Epidermal melanocyte (primary cell): ENCODE measurements at regions not wholly inside any gene's neighbourhood (a gene's known extent, or its start where the extent isn't known, plus 50 kb on each side); places are given as distances from the start of the nearest gene placed in this dataset.

Source experiments
- DNase-seq: peaks from one replicate; pipeline ENCODE4 v3.0.0; 2011; ENCODE audit warnings: low spot score; ENCODE audit not compliant: insufficient read length

DNA sequence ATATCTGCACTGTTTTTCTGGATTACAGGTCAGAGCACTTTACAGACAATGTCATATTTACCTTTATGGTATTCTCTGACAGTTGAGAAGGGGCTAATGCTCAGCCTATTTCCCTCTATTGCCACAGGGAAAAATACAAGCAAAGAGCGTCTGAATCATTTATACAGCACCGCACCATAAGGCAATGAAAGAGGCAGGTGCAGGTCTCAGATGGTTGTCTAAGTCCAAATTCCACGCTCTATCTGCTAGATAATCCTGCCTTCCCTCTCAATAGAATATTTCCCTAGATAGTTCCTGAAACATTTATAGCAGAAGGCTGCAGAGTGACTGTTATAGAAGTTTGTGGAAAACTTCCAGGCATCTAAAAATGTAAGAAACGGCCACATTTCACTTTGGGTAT is 446.1 kb upstream of the CDH6 start:
- DNase-seq = no peak

DNA sequence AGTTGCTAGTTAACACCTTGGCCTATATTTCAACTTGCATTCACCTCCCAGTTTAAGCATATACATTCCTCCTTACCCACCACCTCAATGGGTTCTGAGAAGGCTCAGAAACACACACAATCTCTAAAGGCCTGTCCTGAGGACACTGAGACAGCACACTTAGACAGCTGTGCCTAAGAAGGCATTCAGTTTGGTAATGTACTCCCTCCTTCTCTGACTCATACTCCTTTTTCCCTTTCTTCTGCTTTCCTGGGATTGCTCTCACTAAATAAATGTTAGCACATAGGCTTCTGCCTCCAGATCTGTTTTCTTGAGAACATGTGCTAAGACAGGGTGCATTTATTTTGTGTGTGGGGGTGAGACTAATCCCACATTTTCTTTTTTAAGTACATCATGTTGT is 456.8 kb upstream of the CDH6 start:
- no peak for DNase-seq

DNA sequence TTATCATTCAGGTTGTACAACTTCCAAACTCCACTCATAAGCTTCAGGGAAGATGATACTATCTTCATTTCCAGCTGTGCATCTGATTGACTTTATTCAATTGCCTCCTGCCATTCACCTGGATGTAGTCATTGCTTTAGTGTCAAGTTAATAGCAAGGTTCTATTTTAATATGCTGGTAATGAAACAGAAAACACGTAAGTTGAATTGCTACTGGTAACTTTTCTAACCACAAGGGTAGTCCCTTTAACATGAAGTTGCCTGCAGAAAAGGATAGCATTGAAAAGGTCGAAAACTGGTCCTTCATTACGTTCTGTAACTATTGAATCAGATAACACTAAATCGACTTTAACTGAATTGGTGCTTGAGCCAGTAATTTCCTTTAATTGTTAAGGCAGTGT is 459.4 kb upstream of the CDH6 start:
- no peak for DNase-seq

DNA sequence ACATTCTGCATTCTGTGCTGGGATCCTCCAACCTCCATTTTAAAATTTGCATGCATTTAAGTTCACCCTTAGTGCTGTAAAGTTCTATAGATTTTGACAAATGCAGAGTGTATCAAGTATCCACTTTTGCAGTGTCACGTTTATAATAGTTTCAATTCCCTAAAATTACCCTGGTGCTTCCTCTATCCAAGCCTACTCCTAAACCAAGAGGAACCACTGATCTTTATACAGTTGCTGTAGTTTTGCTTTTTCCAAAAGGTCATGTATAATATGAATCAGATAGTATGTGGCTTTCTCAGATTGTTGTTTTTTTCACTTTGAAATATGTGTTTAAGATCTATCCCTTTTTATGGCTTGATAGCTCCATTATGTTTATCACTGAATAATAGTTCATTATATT is 468.4 kb upstream of the CDH6 start:
- DNase-seq = no peak

DNA sequence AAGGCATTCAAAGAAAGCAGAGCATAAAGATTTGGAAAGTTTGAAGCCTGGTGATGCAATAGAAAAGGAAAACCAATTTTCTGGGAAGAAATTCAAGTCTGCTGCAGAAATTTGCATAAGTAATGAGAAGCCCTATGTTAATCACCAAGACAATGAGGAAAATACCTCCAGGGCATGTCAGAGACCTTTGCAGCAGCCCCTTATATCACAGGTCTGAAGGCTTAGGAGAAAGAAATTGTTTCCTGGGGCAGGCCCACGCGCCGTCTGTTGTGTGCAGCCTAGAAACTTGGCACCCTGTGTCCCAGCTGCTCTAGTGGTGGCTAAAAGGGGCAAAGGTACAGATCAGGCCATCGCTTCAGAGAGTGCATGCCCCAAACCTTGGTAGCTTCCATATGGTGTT is 495.3 kb upstream of the CDH6 start:
- no peak for DNase-seq

DNA sequence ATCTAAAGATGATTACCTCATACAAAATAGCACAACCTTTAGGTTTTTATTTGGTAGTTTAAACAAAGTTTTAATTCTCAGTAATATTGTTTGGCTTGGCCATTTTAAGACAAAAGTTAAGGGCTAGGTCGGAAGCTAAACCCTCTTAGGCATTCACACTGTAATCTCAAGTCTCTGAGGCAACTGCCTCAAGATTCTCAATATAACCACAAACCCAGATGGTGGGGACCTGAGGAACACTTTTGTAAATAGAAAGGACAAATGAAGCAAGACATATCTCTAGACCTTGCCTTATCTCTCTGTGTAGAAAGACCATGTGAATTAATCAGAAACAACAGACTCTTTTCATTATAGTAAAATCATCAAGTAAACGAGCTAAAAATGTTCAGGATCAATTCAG is 500.2 kb upstream of the CDH6 start:
- no peak for DNase-seq

DNA sequence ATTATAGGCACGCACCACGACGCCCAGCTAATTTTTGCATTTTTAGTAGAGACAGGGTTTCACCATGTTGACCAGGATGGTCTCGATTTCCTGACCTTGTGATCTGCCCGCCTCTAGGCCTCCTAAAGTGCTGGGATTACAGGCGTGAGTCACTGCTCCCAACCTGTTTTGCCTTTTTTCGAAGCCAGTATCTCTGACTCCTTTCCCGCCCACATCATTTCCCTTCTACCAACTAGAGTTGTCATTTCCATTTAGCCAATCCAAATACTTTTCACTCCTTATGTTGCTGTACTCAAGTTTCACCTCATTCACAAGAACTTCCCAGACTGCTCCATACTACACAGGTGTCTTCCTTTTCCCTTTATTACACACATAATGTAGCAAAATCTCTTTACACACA is 502.6 kb upstream of the CDH6 start:
- no peak for DNase-seq

DNA sequence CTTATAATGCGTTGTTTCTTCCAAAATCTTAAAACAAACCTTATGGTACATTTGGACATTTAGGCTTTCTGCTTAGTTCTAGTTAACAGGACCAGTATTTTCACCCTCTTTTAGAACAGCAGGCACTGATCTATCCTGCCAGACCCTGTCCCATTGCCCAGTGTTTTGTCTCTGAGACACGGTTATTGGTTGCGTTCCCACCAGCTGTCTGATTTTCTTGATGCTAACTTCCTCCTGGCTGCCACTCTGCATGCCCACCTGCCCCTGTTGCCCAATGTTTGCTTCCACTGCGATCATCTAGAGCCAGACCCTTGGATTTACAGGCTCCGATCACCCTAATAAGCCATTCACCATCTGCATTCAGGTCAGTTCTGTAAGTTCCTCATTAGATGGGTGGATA is 506.0 kb upstream of the CDH6 start:
- no peak for DNase-seq

DNA sequence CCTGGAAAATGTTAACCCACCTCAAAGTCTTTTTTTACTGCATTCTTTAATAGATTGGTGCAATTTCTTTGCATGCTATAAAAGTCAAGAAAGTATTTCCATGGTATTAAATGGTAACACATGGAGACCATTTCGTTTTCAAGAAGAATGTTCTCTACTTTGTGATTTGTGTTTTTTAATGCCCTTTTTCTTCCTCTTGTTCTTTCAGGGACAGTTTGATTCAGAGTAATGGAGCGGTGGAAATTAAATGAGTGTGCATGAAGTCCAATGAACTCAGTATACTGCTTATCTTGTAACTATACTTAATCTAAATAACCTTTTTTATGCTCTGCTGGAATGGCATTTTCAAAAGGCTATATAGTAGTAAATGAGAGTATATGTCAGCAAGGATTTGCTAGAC is 507.0 kb upstream of the CDH6 start:
- no peak for DNase-seq

DNA sequence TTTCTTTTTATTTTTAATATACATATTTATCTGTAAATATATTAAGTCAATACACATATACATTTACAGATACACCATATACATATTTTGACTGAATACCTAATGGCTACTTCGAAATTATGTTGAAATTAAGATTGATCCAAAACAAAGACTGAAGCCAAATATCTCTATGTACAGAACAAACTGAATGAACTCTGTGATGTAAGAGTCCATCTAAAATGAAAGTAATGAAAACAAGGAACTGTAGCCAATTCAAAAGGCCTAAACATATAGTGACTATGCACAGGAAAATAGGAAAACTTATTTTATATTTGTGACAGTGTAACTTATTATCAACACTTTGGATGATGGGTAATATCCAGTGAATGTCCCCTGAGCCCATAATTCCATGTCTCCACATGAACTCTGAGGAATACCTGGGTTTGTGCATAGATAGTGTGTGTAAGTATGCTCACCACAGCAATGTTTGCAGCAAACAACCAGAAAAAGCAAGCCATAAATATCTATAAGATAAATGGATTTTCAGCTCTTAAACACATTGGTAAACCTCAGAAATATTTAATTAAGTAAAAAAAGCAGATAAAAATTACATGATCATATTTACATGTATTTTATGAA is 517.2 kb upstream of the CDH6 start:
- no peak for DNase-seq

DNA sequence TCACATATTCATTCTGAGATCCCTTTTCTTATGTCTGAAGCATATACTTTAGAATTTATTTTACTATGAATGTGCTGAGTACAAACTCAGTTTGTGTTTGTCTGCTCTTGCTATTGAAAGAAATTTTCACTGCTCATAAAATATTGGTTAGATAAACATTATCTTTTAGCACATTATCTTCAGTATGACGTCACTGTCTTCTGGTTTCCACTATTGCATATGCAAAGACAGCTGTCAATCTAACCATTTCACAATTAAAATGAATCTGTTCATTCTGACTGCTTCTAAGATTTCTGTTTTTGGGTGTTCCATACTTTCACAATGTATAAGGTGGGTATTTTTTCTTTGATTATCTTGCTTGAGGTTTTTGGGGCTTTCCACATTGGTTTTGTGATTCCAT is 526.2 kb upstream of the CDH6 start:
- no peak for DNase-seq

DNA sequence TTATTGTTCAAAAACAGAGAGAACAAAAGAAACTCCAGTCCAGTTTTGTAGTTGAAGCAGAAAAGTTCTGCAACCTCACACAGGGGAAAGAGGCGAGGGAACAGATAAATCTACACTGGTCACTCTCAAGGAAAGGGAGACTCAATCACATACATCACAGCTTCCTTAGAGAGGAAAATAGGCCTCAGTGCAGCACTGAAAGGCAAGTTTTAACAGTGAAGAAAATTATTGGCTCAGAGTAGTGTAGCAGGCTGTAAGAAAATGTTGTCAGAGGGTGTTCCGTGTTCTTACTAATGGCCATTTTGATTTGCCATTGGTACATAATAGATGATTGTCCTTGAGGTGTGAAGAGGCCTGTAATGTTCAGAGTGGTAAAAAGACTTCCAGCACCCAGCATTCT is 530.0 kb upstream of the CDH6 start:
- DNase-seq = no peak

DNA sequence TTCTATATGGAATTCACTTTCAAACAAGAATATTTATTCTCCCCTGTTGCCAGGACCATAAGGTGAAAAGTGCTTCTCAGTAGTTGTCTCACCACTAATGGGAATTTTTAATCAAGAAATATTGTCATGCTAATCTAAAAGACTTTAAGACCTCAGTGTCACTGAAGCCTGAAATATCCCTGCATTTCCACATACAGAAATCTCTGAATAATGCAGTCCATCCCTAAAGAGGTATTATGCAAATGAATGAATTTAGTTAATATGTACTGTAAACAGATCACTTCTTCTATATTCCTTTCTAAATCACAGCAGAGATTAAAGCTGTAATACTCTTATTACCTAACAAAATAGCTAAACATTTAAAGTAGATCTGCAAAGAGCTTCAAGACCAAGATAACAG is 531.1 kb upstream of the CDH6 start:
- DNase-seq = no peak

DNA sequence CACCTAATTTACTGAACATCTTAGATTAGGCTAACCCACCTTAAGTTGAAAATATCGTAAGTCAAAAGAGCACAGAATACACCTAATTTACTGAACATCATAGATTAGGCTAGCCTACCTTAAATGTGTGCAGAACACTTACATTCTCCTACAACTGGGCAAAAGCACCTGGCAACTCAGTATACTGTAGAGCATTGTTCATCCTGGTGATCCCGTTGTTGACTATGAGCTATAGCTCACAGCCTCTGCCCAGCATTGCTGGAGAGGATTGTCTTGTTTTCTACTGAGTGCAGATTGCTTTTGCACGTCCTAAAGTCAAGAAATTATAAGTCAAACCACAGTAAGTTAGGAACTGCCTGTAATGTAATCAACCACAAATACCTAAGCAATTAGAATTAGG is 531.8 kb upstream of the CDH6 start:
- DNase-seq = no peak

DNA sequence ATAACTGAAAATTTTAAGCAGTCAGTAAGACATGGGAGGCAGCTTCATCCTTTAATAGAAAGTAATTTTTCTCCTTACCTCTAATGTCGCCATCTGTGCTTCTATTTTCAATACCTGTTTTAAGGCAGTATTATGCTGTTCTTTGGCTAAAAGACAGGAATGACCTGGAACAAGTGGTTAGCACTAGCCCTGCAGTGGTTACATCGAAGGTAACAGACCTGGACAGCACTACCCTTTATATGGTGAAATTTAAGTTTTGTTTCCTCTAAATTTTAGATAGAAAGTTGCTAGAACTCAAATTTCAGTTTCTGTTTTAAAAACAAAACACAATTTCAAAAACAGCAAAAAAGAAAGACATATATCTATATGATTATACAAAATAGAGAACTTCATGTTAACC is 534.1 kb upstream of the CDH6 start:
- DNase-seq = no peak

DNA sequence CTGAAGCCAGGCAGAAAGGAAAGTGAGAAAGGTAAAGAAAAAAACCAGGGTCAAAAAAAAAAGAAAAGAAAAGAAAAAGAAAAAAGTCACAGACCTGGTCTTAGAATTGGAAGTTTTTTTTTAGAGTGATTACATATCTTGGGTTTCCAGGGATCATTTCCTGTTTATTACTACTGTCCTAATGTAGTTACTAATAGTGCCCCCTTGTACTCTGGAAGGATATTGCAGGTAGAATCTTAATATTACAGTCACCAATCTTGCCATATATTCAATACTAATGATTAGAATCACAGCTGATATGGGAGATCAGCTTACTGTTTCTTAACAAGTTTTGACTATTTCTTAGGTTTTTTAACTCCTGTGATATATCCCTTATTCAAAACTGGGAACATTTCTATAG is 543.2 kb upstream of the CDH6 start:
- DNase-seq = no peak

DNA sequence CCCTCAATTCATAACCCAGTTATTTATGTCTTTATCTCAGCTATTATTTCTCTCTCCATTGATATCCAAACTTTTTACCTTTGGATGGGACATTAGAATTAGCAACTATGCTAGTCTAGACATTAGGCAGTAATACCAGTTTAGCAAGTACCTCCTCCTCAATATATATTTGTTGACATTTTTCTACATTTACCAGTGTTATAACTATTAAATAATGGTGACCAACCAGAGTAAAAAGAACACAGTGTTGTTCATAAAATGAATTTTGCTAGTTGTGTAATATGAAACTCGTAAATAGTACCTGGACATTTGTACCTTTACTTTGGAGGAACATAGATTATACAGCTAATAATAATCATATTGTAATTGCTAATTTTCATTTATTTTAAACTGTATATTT is 554.6 kb upstream of the CDH6 start:
- no peak for DNase-seq

DNA sequence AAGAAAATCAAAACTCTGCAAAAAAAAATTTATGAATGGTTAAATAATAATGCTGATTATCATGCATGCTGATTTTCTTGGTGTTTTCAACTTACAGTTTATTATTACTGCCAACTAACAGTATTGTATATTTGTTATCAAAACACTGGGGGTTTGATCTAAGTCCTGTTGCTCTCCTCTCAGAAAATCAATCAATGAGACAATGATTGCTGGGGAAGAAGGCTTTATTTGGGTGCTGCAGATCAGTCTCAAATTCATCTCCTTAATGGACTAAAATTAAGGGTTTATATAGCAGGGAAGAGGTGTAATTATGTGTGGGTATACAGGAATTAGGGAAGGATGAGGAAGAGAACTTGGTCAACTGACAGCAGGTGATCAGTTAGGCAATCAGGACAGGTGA is 565.5 kb upstream of the CDH6 start:
- DNase-seq = no peak

DNA sequence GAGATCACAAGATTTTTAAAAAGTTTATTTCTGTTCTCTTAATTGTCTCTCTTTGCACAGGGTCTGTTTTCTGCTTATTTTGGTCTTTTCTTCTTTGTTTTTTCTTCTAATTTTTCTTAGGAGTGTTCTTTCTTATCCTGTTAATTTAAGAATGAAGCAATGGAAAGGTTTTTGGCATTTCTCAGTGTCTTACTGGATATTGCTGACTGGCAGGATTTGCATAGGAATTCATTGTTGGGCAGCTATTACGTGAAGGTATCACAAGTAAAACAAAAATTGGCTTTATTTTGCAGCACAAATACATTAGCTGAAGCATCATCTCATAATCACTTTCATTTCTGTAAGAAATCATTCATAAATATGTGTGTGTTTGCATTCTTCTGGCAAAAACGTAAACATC is 566.9 kb upstream of the CDH6 start:
- DNase-seq = no peak

DNA sequence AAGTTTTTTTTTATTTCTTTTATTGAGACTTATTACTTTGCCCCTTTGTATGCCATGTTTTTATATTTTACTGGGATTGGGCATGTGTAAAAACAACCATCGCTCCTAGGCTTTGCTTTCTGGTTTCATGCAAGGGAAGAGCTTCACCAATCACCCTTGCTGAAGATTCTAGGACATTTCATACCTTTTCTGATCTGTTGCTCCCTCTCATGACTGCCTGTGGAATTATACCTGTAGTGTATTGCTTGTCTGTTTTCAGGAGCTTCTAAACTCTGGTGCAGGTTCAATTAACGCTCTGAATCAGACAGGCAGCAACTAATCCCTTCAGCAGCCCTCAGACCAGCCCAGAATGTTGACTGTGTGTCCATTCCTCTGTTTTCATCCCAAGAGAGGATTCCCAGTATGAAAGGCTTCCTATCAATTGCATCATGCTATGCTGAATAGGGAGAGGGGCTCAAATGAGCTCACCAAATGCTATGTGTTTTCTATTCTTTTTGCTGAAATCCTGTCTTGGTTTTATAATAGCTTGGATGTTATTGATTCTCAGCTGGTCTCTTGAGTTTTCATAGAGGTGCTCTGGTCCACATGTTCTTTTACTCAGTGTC is 572.9 kb upstream of the CDH6 start:
- DNase-seq = no peak

DNA sequence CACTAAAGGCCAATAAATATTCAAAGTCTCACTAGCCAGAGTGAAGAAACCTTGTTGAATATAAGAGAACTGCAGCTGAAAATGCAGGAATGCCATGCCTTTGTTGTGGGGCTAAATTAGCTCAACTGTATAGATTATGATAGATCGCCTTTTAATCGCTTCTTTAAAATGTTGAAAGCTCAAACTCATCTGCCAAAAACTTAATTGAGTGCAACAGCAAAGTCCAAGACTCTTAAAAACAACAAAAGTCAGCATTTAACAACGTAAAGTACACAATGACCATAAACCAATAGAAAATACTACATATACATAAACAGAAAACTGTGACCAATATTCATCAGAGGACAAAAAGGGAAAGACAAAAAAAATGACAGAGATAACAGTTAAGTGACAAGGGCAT is 585.0 kb upstream of the CDH6 start:
- no peak for DNase-seq

DNA sequence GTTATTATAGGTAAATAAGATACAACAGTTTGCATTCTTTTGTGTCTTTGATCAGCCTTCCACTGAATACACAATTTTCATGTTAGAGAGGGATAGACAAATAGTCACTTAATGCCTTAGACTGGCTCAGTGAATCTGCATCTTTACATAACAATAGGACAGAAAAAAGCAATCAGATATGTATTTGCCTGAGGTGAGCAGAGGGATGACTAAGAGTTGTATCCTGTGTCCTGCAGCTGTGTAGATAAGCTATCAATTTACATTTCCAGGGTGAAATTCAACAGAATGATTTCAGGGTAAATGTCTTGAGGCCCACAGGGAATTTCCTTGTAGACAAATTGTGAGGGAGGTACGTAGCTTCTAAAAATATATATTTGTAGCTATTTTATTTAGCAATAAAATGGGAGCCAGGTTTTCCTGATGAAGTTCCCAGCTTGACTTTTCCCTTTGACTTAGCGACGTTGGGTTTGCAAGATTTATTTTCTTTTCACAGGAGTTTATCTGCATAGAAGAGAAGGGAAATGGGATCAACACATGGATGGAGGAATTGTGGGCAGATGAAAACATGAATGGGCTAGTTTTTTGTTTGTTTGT is 586.1 kb upstream of the CDH6 start:
- no peak for DNase-seq

DNA sequence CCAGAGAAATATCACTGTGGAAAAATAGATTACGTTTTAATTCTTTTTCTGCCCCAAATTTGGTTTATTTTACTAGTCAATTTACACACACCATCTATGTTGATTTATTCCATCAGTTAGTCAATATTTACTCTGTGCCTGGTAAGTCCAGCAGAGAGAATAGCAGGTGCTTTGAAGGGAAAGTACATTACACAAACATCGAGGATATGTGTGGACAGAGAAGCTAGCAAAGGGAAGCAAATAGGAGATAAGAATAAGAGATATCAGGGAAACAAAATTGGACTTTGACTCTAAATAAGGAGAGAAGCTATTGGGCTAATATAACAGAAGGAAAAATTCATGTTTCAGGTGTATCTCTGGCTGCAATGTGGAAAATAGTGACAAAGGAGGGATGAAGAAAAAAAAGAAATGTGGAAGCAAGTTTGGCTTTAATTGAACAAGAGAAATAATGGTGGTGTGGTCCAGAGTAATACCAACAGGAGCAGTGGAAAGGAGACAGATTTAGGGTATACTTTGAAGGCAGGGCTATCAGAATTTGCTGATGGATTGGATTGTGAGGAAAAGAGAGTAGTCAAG is 587.7 kb upstream of the CDH6 start:
- no peak for DNase-seq
